OCI-LY3 (cell line): ENCODE measurements at regions not wholly inside any gene's neighbourhood (a gene's known extent, or its start where the extent isn't known, plus 50 kb on each side); places are given as distances from the start of the nearest gene placed in this dataset.

Source experiments
- CTCF ChIP-seq: fragments of 200-600, 300-600 bp; sonication (generic); IDR thresholded peaks from 2 replicates; pipeline ENCODE4 v1.5.1; 2014; ENCODE audit warnings: antibody characterized with exemption, low read length, low read depth
- EZH2phosphoT487 ChIP-seq: fragments of 200-600 bp; shearing (Covaris generic); IDR thresholded peaks from 2 replicates; pipeline ENCODE4 v1.6.1; 2018; ENCODE audit warnings: antibody characterized with exemption, mixed run types, low read depth

GRCh38 chr12:67002720-67003119 is 266.4 kb upstream of the CAND1 start:
- TF ChIP-seq CTCF (no peak), EZH2phosphoT487 (no peak)
